ENCODE measurements at regions not wholly inside any gene's neighbourhood (a gene's known extent, or its start where the extent isn't known, plus 50 kb on each side); places are given as distances from the start of the nearest gene placed in this dataset.

GRCh38 chr6:169079650-169080049, 174.0 kb downstream of the THBS2 start:
- DNase-seq: no peak

- DNase-seq: no peak
Measured at GRCh38 chr6:169078399-169079145, 175.1 kb downstream of the THBS2 start.

GRCh38 chr6:169075915-169076654, 177.6 kb downstream of the THBS2 start:
- no peak for DNase-seq

GRCh38 chr6:169075211-169075914, 178.3 kb downstream of the THBS2 start:
- DNase-seq: no peak

- DNase-seq: no peak
Measured at GRCh38 chr6:169074526-169074925, 179.1 kb downstream of the THBS2 start.

- no peak for DNase-seq
Measured at GRCh38 chr6:169073311-169073710, 180.3 kb downstream of the THBS2 start.

GRCh38 chr6:169072127-169073042, 181.3 kb downstream of the THBS2 start:
- DNase-seq: no peak

- DNase-seq: no peak
Measured at GRCh38 chr6:169071394-169071793, 182.3 kb downstream of the THBS2 start.

- no peak for DNase-seq
Measured at GRCh38 chr6:169070506-169071176, 183.0 kb downstream of the THBS2 start.

- no peak for DNase-seq
Measured at GRCh38 chr6:169069356-169069755, 184.3 kb downstream of the THBS2 start.

- no peak for DNase-seq
Measured at GRCh38 chr6:169064194-169064593, 189.5 kb downstream of the THBS2 start.

- no peak for DNase-seq
Measured at GRCh38 chr6:169062272-169062671, 191.4 kb downstream of the THBS2 start.

- no peak for DNase-seq
Measured at GRCh38 chr6:169058634-169059033, 195.0 kb downstream of the THBS2 start.

GRCh38 chr6:169052462-169052861, 201.2 kb downstream of the THBS2 start:
- DNase-seq: no peak

GRCh38 chr6:169051371-169051770, 202.3 kb downstream of the THBS2 start:
- DNase-seq: peak; percentile 85

GRCh38 chr6:169048865-169049205, 204.8 kb downstream of the THBS2 start:
- DNase-seq: no peak

- no peak for DNase-seq
Measured at GRCh38 chr6:169048185-169048864, 205.3 kb downstream of the THBS2 start.

GRCh38 chr6:169047345-169047744, 206.3 kb downstream of the THBS2 start:
- DNase-seq: no peak

GRCh38 chr6:169046483-169047192, 207.0 kb downstream of the THBS2 start:
- peak; percentile 7 for DNase-seq

GRCh38 chr6:169046021-169046420, 207.6 kb downstream of the THBS2 start:
- DNase-seq: no peak

GRCh38 chr6:169045486-169045885, 208.2 kb downstream of the THBS2 start:
- peak; percentile 84 for DNase-seq

Measured in NCI-H345 (cell line).